ENCODE measurements at regions not wholly inside any gene's neighbourhood (a gene's known extent, or its start where the extent isn't known, plus 50 kb on each side); places are given as distances from the start of the nearest gene placed in this dataset.

DNA sequence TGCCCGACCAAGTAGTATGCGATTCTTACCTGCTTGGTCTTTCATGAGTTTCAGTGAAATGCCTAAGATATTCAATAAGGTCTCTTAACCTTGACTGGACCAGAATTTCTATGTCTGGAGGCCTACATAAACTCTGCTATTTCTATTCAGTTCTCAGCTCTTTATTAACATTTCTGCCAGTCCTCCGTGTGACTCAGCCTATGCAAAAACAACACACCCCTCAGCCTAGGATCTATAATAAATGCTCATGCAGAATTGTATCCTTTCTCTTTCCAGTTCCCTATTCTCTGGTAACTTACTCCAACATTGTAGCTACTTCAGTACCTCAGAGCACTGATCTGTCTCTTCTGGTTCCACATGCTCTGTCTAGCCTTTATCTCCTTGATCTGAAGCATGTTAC, 1507.4 kb downstream of the CDH11 start:
- no peak overlapping the region for H2AK5ac ChIP-seq (ENCODE audit: insufficient read length, low read length)

More for the DNA sequence above, 1507.4 kb downstream of the CDH11 start:
- Mint-ChIP-seq H3K27me3 (ENCODE audit: low read depth) (no peaks in the 10 kb centered on the region; the same call in 1 of the 2 replicates), H3K4me3 (no peak overlapping the region), H3K9me3 (peaks cover 15 to 24% of the 10 kb centered on the region in 2 experiments), H3K4me1 (peaks cover 26 to 28% of the 10 kb centered on the region in 2 experiments), H3K27ac (0 out of 7 replicates have a peak overlapping the region, but pooled peaks of 2 of the 3 experiments have one; percentile 9 to 40), H3K36me3 (ENCODE audit: insufficient read depth in 1 of 3, low read depth in 3 of 3) (peaks cover 3 to 28% (median 7%) of the 10 kb centered on the region in 3 experiments)
- H3K23me2 ChIP-seq (ENCODE audit: insufficient read length, low read depth, low read length, poor library complexity, severe bottlenecking): no peaks in the 10 kb centered on the region
- H3K14ac ChIP-seq (ENCODE audit: insufficient read depth, low read length): no peak overlapping the region
- H3K27me3 ChIP-seq (ENCODE audit: insufficient read depth, low read length): no peaks in the 10 kb centered on the region
- no peaks in the 10 kb centered on the region for H3K79me1 ChIP-seq (ENCODE audit: insufficient read depth, low read depth, low read length, poor library complexity, severe bottlenecking)
- no CpG with 5 or more reads among the region's 3 CpGs for WGBS (ENCODE audit: extremely low coverage, insufficient read length, low lambda C conversion rate)
- TF ChIP-seq CTCF (conservative IDR thresholded peaks at IDR 0.05): no peak
- H2AFZ ChIP-seq (ENCODE audit: low read length): no peak overlapping the region
- no peak overlapping the region for H4K91ac ChIP-seq (ENCODE audit: insufficient read length, low read depth, low read length)
- H3K4me2 ChIP-seq (ENCODE audit: insufficient read depth, insufficient read length, low read length): no peak overlapping the region
- H3K9me3 ChIP-seq (ENCODE audit: control insufficient read depth, low read depth, low read length): no peaks in the 10 kb centered on the region
- no peak overlapping the region for H3K23ac ChIP-seq (ENCODE audit: insufficient read length, low read depth, low read length)
- H4K8ac ChIP-seq (replicated peaks; ENCODE audit: insufficient read length, low read depth, low read length): no peak overlapping the region
- H3K18ac ChIP-seq (ENCODE audit: insufficient read length, low read depth, low read length): no peak overlapping the region
- H2BK12ac ChIP-seq (ENCODE audit: insufficient read length, low read depth, low read length): no peak overlapping the region
- no peak overlapping the region for H3K27ac ChIP-seq (ENCODE audit: insufficient read length, low read depth, low read length)
- H2BK5ac ChIP-seq (ENCODE audit: insufficient read length, low read length): no peak overlapping the region
- no peak overlapping the region for H2BK120ac ChIP-seq (ENCODE audit: low read depth, low read length, poor library complexity, severe bottlenecking)
- no peak overlapping the region for H3T11ph ChIP-seq (ENCODE audit: low read length)
- no peaks in the 10 kb centered on the region for H4K20me1 ChIP-seq (ENCODE audit: control insufficient read depth, insufficient read depth, insufficient read length)
- no peak overlapping the region for H2BK20ac ChIP-seq (ENCODE audit: low read depth, low read length, poor library complexity, severe bottlenecking)
- peaks cover 2% of the 10 kb centered on the region; the same call in 1 of the 2 replicates for H3K4me1 ChIP-seq (ENCODE audit: insufficient read depth, low read length)
- no peak overlapping the region for H2BK15ac ChIP-seq (ENCODE audit: low read depth, low read length)
- no peak overlapping the region for H3K56ac ChIP-seq (ENCODE audit: insufficient read length, low read depth, low read length)
- H3K4ac ChIP-seq (ENCODE audit: low read depth, low read length): no peak overlapping the region
- no peak for DNase-seq
- no peak overlapping the region for H3K9ac ChIP-seq (ENCODE audit: extremely low read depth, insufficient read length, low read length)
- no peak overlapping the region for H4K5ac ChIP-seq (ENCODE audit: insufficient read length, low read depth, low read length)
- H3K79me2 ChIP-seq (ENCODE audit: insufficient read depth, low read length): no peaks in the 10 kb centered on the region

All from H9 (cell line).